NB4 (cell line): ENCODE measurements at regions not wholly inside any gene's neighbourhood (a gene's known extent, or its start where the extent isn't known, plus 50 kb on each side); places are given as distances from the start of the nearest gene placed in this dataset.

Experiments
- DNase-seq: peaks from one replicate; pipeline ENCODE4 v3.0.0; 2010; ENCODE audit warnings: low read depth
- H3K4me3 ChIP-seq: one replicate; pipeline ENCODE4 v1.5.1; 2011; ENCODE audit warnings: mild to moderate bottlenecking, low read depth, low read length, moderate library complexity
- CTCF ChIP-seq: IDR thresholded peaks from one replicate; pipeline ENCODE4 v1.5.1; 2012; ENCODE audit warnings: low read depth, low read length
- MAX ChIP-seq: IDR thresholded peaks from 2 replicates; pipeline ENCODE4 v1.6.1; 2011; ENCODE audit warnings: low read depth, low read length
- MYC ChIP-seq: IDR thresholded peaks from 2 replicates; pipeline ENCODE4 v1.6.1; 2011; ENCODE audit warnings: low read depth, low read length
- POLR2A ChIP-seq: IDR thresholded peaks from 2 replicates; pipeline ENCODE4 v1.6.1; 2011; ENCODE audit warnings: mild to moderate bottlenecking; ENCODE audit not compliant: insufficient read length; ENCODE audit errors: extremely low read depth

GRCh38 chr3:110199588-110199943, 862.2 kb upstream of the DPPA4 start:
- TF ChIP-seq MAX (no peak), POLR2A (no peak), MYC (no peak), CTCF (no peak)
- H3K4me3 ChIP-seq = no peak overlapping the region
- DNase-seq = no peak

- TF ChIP-seq CTCF (no peak), MAX (no peak), MYC (no peak), POLR2A (no peak)
- DNase-seq = no peak
- no peak overlapping the region for H3K4me3 ChIP-seq
Measured at GRCh38 chr3:110210086-110210660, 861.4 kb upstream of the NECTIN3 start.

DNA sequence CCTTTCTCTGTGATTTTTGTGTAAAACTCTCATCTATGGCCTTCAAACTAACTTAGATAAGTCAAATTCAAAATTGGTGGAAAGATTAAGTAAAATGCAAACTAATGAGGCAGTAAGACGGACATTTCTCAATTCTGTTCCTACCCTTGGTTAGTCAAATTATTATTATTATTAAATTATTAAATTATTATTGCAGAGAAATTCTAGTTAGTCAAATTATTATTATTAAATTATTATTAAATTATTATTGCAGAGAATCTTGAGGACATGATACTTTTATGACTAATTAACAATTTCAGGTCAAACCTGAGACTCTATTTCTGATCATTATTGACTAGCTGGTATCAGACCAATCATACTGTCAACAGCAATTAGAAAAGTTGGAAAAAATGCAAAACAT, 845.0 kb upstream of the NECTIN3 start:
- H3K4me3 ChIP-seq = no peak overlapping the region
- no peak for DNase-seq
- TF ChIP-seq MAX (no peak), POLR2A (no peak), CTCF (no peak), MYC (no peak)

GRCh38 chr3:110227991-110228390, 843.6 kb upstream of the NECTIN3 start:
- TF ChIP-seq POLR2A (no peak), CTCF (no peak), MYC (no peak), MAX (no peak)
- no peak for DNase-seq
- no peak overlapping the region for H3K4me3 ChIP-seq

- TF ChIP-seq CTCF (no peak), MAX (no peak), MYC (no peak), POLR2A (no peak)
- DNase-seq = no peak
- no peak overlapping the region for H3K4me3 ChIP-seq
Measured at GRCh38 chr3:110234831-110235230, 836.8 kb upstream of the NECTIN3 start.
